ENCODE measurements at regions not wholly inside any gene's neighbourhood (a gene's known extent, or its start where the extent isn't known, plus 50 kb on each side); places are given as distances from the start of the nearest gene placed in this dataset.

DNA sequence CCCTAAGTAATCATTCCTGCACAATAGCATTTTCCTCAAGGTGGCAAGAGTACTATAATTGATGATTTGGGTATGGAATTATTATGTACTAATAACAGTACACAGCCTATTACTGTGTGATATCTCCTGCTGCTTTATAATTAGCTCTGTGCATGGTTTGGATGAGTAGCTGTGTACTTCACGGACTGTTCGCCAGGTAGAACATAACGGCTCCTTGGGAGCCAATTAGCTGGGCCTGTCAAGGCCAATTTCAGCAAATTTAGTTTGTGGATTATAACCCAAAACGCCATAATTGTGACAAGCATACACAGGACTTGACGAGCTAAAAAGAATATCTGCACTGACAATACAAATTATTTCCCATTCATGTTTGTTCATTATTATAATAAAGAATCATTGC lies 1584.2 kb downstream of the SLITRK1 start:
- no peaks in the 10 kb centered on the region for H3K36me3 ChIP-seq (ENCODE audit: insufficient read depth)
- no peaks in the 10 kb centered on the region for H3K79me2 ChIP-seq (ENCODE audit: insufficient read depth, low read depth)
- H3K4me2 ChIP-seq = no peak overlapping the region
- no peak for TF ChIP-seq CTCF (conservative IDR thresholded peaks at IDR 0.05; ENCODE audit: low read depth, low read length)
- H2AFZ ChIP-seq (ENCODE audit: low read depth) = no peak overlapping the region
- H3K9ac ChIP-seq = no peak overlapping the region
- H3K4me1 ChIP-seq (ENCODE audit: low read depth, poor library complexity, severe bottlenecking) = no peaks in the 10 kb centered on the region
- no peak overlapping the region for H3K4me3 ChIP-seq (IDR thresholded peaks at IDR 0.05; ENCODE audit: insufficient read depth, low read depth, low read length)
- no peaks in the 10 kb centered on the region for H4K20me1 ChIP-seq (ENCODE audit: insufficient read depth)
- no peak overlapping the region for H3K27ac ChIP-seq
- H3K27me3 ChIP-seq (ENCODE audit: insufficient read depth, low read depth) = no peaks in the 10 kb centered on the region

DNA sequence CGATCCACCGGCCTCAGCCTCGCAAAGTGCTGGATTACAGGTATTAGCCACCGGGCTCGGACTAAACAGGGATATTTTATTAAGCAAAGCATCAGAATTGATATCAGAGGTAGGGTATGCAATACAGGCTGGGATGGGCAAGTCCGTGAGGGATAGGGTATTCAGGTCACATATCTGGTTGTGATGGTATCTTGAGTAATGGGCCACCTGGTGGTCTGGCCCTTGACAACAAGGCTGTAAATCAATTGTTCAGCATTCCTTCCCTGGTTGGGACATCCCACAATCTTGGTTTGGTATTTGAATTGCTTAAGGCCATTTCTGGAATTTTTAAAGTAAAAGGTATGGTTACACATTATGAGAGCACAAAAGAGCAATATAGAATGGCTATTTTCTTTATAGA lies 1588.0 kb downstream of the SLITRK1 start:
- H3K27me3 ChIP-seq (ENCODE audit: insufficient read depth, low read depth) = no peaks in the 10 kb centered on the region
- no peaks in the 10 kb centered on the region for H4K20me1 ChIP-seq (ENCODE audit: insufficient read depth)
- H2AFZ ChIP-seq (ENCODE audit: low read depth) = no peak overlapping the region
- no peaks in the 10 kb centered on the region for H3K4me1 ChIP-seq (ENCODE audit: low read depth, poor library complexity, severe bottlenecking)
- no peak overlapping the region for H3K9ac ChIP-seq
- no peak for TF ChIP-seq CTCF (conservative IDR thresholded peaks at IDR 0.05; ENCODE audit: low read depth, low read length)
- no peak overlapping the region for H3K27ac ChIP-seq
- H3K4me2 ChIP-seq = no peak overlapping the region
- H3K79me2 ChIP-seq (ENCODE audit: insufficient read depth, low read depth) = no peaks in the 10 kb centered on the region
- H3K4me3 ChIP-seq (IDR thresholded peaks at IDR 0.05; ENCODE audit: insufficient read depth, low read depth, low read length) = no peak overlapping the region
- no peaks in the 10 kb centered on the region for H3K36me3 ChIP-seq (ENCODE audit: insufficient read depth)

DNA sequence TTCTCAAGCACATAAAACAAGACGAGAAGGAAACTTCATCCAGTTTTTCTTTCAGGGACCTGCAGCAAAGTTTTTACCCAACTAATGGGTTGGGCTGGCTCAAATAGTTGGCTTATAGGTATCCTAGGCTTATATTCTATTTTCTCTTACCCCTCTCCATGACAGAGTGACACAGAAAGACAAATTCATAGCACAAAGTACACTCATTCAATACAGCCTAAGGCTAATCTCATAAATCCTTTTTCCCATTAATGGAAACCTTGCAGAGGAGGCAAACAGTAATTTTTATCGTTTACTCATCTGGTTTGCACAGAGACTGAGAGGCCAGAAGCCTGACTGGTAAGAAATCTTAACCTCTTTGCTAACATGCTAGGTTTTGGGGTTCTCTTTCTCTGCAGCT lies 1589.9 kb downstream of the SLITRK1 start:
- Histone ChIP-seq H3K27me3 (ENCODE audit: insufficient read depth, low read depth) (no peaks in the 10 kb centered on the region), H3K4me2 (no peak overlapping the region), H4K20me1 (ENCODE audit: insufficient read depth) (no peaks in the 10 kb centered on the region), H3K9ac (no peak overlapping the region), H3K27ac (no peak overlapping the region), H3K36me3 (ENCODE audit: insufficient read depth) (no peaks in the 10 kb centered on the region), H3K4me3 (IDR thresholded peaks at IDR 0.05; ENCODE audit: insufficient read depth, low read depth, low read length) (no peak overlapping the region), H2AFZ (ENCODE audit: low read depth) (no peak overlapping the region), H3K79me2 (ENCODE audit: insufficient read depth, low read depth) (no peaks in the 10 kb centered on the region), H3K4me1 (ENCODE audit: low read depth, poor library complexity, severe bottlenecking) (no peaks in the 10 kb centered on the region)
- no peak for TF ChIP-seq CTCF (conservative IDR thresholded peaks at IDR 0.05; ENCODE audit: low read depth, low read length)

DNA sequence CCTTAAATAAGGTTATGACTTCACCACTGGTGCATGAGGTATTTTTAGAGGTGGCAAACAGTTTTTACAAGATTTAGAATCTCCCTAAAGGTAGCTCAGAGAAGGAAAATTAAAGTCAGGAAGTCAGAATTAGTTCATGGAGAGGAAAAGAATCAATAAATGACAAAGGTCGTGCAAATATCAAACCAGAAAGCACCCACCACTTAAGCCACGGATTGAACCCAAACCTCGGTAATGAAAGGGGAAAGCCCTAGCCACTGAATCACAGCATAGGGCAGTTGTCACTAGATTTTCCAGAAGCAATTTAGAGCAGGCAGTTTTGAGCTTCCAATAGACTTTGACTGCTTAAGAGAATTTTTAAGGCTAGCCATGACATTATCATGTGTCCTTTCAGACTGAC lies 1590.4 kb downstream of the SLITRK1 start:
- Histone ChIP-seq H3K27me3 (ENCODE audit: insufficient read depth, low read depth) (no peaks in the 10 kb centered on the region), H4K20me1 (ENCODE audit: insufficient read depth) (no peaks in the 10 kb centered on the region), H3K79me2 (ENCODE audit: insufficient read depth, low read depth) (no peaks in the 10 kb centered on the region), H2AFZ (ENCODE audit: low read depth) (no peak overlapping the region), H3K27ac (no peak overlapping the region), H3K36me3 (ENCODE audit: insufficient read depth) (no peaks in the 10 kb centered on the region), H3K9ac (no peak overlapping the region), H3K4me2 (no peak overlapping the region), H3K4me3 (IDR thresholded peaks at IDR 0.05; ENCODE audit: insufficient read depth, low read depth, low read length) (no peak overlapping the region), H3K4me1 (ENCODE audit: low read depth, poor library complexity, severe bottlenecking) (no peaks in the 10 kb centered on the region)
- TF ChIP-seq CTCF (conservative IDR thresholded peaks at IDR 0.05; ENCODE audit: low read depth, low read length) = no peak

DNA sequence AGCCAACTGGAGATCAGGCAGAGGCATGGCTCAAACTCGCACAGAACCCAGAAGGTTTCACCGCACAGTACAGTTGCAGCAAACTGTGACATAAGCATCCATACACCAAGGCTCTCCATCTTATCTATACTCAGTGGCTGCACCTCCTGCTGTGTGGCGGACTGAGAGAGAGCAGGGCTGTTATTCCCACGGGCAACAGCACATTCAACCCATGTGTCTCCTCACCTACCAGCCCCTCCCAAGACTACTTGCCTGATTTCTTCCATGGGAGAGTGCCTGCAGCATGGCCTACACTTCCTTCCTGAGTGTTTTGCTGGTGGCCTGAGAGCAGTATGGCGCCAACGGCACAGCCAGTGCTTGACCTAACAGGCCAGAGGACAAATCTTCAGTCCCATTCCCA lies 1606.6 kb downstream of the SLITRK1 start:
- no peak overlapping the region for H2AFZ ChIP-seq (ENCODE audit: low read depth)

More for the DNA sequence above, 1606.6 kb downstream of the SLITRK1 start:
- no peaks in the 10 kb centered on the region for H4K20me1 ChIP-seq (ENCODE audit: insufficient read depth)
- H3K79me2 ChIP-seq (ENCODE audit: insufficient read depth, low read depth) = no peaks in the 10 kb centered on the region
- no peak overlapping the region for H3K4me2 ChIP-seq
- H3K9ac ChIP-seq = no peak overlapping the region
- H3K36me3 ChIP-seq (ENCODE audit: insufficient read depth) = no peaks in the 10 kb centered on the region
- H3K27ac ChIP-seq = no peak overlapping the region
- no peaks in the 10 kb centered on the region for H3K27me3 ChIP-seq (ENCODE audit: insufficient read depth, low read depth)
- no peaks in the 10 kb centered on the region for H3K4me1 ChIP-seq (ENCODE audit: low read depth, poor library complexity, severe bottlenecking)
- TF ChIP-seq CTCF (conservative IDR thresholded peaks at IDR 0.05; ENCODE audit: low read depth, low read length) = no peak
- H3K4me3 ChIP-seq (IDR thresholded peaks at IDR 0.05; ENCODE audit: insufficient read depth, low read depth, low read length) = no peak overlapping the region

All from KMS-11 (cell line).